T-helper 17 cell (primary cell): ENCODE measurements at regions not wholly inside any gene's neighbourhood (a gene's known extent, or its start where the extent isn't known, plus 50 kb on each side); places are given as distances from the start of the nearest gene placed in this dataset.

ENCODE experiments used
- ATAC-seq: fragments of 150-1000 bp; cut with Tn5 transposase; 2 replicates; pipeline ENCODE4 v1.10.0; 2021; ENCODE audit warnings: mild to moderate bottlenecking, moderate library complexity
- DNase-seq, 3 donors: peaks; one replicate each; pipeline versions ENCODE4 v3.0.0 to v3.0.0-alpha.2; 2020 to 2021
- H3K9me3 ChIP-seq: one replicate; pipeline ENCODE4 v1.7.0; 2013; ENCODE audit warnings: low read length, mild to moderate bottlenecking; ENCODE audit not compliant: control insufficient read depth, poor library complexity, severe bottlenecking
- H3K27ac Mint-ChIP-seq: one replicate; pipeline ENCODE4 v1.8.0; 2022; ENCODE audit warnings: mild to moderate bottlenecking, moderate library complexity, mixed read lengths
- H3K27me3 Mint-ChIP-seq: one replicate; pipeline ENCODE4 v1.8.0; 2022; ENCODE audit warnings: mixed read lengths
- H3K36me3 Mint-ChIP-seq: one replicate; pipeline ENCODE4 v1.8.0; 2022; ENCODE audit warnings: low read depth, mixed read lengths
- H3K4me1 Mint-ChIP-seq: one replicate; pipeline ENCODE4 v1.8.0; 2022; ENCODE audit warnings: mild to moderate bottlenecking, mixed read lengths
- H3K4me3 Mint-ChIP-seq: one replicate; pipeline ENCODE4 v1.8.0; 2022; ENCODE audit warnings: mild to moderate bottlenecking, moderate library complexity, mixed read lengths

- H3K9me3 ChIP-seq, result no peaks in the 10 kb centered on the region
- Mint-ChIP-seq H3K27ac (no peak overlapping the region), H3K4me1 (no peaks in the 10 kb centered on the region), H3K36me3 (peaks cover 2% of the 10 kb centered on the region), H3K27me3 (no peaks in the 10 kb centered on the region), H3K4me3 (no peak overlapping the region)
- DNase-seq (no peak), ATAC-seq (no peak)
Measured at GRCh38 chr18:41326311-41326710, 628.7 kb upstream of the PIK3C3 start.

DNA sequence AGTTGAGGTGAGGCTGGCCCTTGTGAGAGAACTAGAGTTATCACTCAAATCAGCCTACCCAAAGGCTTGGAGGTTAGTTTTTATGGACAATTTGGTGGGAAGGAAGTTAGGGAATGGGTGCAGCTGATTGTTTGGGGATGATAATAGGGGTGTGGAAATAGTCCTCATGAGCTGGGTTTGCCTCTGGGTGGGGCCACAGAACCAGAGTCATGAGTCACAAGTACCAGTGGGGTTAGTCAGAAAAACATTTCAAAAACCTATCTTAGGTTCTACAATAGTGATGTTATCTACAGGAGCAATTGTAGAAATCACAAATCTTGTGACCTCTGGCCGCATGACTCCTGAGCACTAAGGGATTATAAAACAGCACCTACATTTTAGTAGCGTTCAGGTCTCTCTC is 630.1 kb upstream of the PIK3C3 start:
- ATAC-seq (no peak), DNase-seq (no peak)
- Mint-ChIP-seq H3K4me1 (no peaks in the 10 kb centered on the region), H3K36me3 (peaks cover 2% of the 10 kb centered on the region), H3K4me3 (no peak overlapping the region), H3K27me3 (no peaks in the 10 kb centered on the region), H3K27ac (no peak overlapping the region)
- no peaks in the 10 kb centered on the region for H3K9me3 ChIP-seq

DNA sequence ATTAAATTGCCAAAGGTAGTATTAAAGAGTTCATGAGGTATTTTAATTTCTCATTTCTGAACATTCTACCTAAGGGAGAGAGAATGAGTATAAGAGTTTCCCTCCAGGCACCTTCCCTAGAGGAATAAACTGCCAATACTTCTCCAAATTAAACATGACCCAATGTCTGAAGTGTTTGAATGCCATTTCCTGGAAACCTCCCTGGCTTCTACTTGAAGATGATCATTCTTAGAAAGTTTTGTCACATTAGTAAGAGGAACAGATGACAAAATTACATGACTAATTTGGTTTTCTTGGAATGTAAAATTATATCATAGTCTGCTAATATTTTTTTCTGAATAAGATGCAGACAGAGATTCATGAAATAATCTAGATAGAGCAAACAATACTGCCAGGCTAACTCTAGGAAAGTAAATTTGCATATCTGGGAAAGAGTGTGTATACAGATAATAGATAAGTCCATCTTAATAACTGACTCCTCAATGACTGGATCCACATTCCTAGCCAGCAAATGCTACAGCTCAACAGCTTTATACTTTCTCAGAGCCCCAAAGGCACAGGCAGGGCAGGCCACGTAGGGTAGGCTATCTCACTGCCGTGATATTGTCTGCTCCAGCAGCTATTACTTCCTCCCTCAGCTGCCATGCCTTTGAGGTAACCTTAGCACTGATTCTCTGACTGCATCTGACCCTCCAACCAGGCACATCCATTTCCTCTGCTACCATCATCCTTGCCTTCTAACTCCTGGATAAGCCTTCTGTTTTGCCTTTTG is 630.8 kb upstream of the PIK3C3 start:
- Mint-ChIP-seq H3K27ac (no peak overlapping the region), H3K4me3 (no peak overlapping the region), H3K4me1 (no peaks in the 10 kb centered on the region), H3K27me3 (no peaks in the 10 kb centered on the region), H3K36me3 (peaks cover 1% of the 10 kb centered on the region)
- no peaks in the 10 kb centered on the region for H3K9me3 ChIP-seq
- ATAC-seq (no peak), DNase-seq (no peak)

GRCh38 chr18:41323044-41323443 is 632.0 kb upstream of the PIK3C3 start:
- no peak for DNase-seq
- H3K4me3 Mint-ChIP-seq, result no peak overlapping the region
- no peak for ATAC-seq
- H3K27ac Mint-ChIP-seq, result no peak overlapping the region
- no peaks in the 10 kb centered on the region for H3K4me1 Mint-ChIP-seq
- no peaks in the 10 kb centered on the region for H3K27me3 Mint-ChIP-seq
- no peaks in the 10 kb centered on the region for H3K36me3 Mint-ChIP-seq
- H3K9me3 ChIP-seq, result no peaks in the 10 kb centered on the region

DNA sequence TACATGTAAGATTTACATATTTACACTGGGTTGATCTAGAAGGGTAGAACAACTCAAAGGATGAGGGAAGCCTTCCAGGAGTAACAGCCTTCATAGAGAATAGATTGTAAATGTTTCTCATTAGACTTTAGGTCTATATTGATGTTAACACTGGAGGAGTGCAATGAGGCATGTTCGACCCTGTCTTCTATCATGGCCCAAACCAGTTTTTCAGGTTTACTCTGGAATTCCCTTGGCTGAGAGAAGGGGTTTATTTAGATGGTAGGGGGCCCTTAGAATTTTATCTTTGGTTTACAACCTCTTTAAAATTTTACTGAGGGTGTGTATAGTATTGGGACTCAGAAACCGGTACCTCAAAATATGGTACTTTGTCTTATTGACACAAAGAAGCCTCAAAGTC is 634.9 kb upstream of the PIK3C3 start:
- H3K36me3 Mint-ChIP-seq, result no peaks in the 10 kb centered on the region
- no peaks in the 10 kb centered on the region for H3K27me3 Mint-ChIP-seq
- H3K4me1 Mint-ChIP-seq, result no peaks in the 10 kb centered on the region
- H3K27ac Mint-ChIP-seq, result no peak overlapping the region
- H3K4me3 Mint-ChIP-seq, result no peak overlapping the region
- ATAC-seq (no peak), DNase-seq (no peak)
- no peaks in the 10 kb centered on the region for H3K9me3 ChIP-seq

DNA sequence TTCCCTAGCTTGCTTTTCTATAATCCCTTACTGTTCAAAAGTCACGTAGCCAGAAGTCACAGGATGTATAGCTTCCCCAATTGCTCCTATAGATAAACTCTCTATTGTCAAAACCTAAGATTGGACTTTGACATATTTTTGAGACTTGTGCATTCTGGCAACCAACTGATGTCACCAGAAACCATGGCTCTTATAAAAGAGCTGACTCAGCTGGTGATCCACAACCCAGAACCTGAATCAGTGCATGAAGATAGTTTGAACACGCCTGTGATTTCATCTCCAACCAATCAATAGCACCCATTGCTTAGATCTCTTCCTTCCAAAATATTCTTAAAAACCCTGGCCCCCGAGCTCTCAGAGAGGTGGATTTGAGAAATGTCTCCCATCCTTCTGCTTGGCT is 639.9 kb upstream of the PIK3C3 start:
- no peaks in the 10 kb centered on the region for H3K9me3 ChIP-seq
- ATAC-seq (no peak), DNase-seq (no peak)
- no peak overlapping the region for H3K27ac Mint-ChIP-seq
- no peaks in the 10 kb centered on the region for H3K4me1 Mint-ChIP-seq
- no peaks in the 10 kb centered on the region for H3K27me3 Mint-ChIP-seq
- H3K36me3 Mint-ChIP-seq, result no peaks in the 10 kb centered on the region
- no peak overlapping the region for H3K4me3 Mint-ChIP-seq

GRCh38 chr18:41311571-41312547 is 643.2 kb upstream of the PIK3C3 start:
- Mint-ChIP-seq H3K27me3 (no peaks in the 10 kb centered on the region), H3K4me3 (no peak overlapping the region), H3K36me3 (no peaks in the 10 kb centered on the region), H3K4me1 (no peaks in the 10 kb centered on the region), H3K27ac (no peak overlapping the region)
- ATAC-seq (no peak), DNase-seq (no peak)
- no peaks in the 10 kb centered on the region for H3K9me3 ChIP-seq

- H3K4me1 Mint-ChIP-seq, result no peaks in the 10 kb centered on the region
- ATAC-seq (no peak), DNase-seq (no peak)
- no peak overlapping the region for H3K4me3 Mint-ChIP-seq
- no peaks in the 10 kb centered on the region for H3K27me3 Mint-ChIP-seq
- H3K9me3 ChIP-seq, result no peaks in the 10 kb centered on the region
- H3K27ac Mint-ChIP-seq, result no peak overlapping the region
- H3K36me3 Mint-ChIP-seq, result no peaks in the 10 kb centered on the region
Measured at GRCh38 chr18:41297740-41298139, 657.3 kb upstream of the PIK3C3 start.

DNA sequence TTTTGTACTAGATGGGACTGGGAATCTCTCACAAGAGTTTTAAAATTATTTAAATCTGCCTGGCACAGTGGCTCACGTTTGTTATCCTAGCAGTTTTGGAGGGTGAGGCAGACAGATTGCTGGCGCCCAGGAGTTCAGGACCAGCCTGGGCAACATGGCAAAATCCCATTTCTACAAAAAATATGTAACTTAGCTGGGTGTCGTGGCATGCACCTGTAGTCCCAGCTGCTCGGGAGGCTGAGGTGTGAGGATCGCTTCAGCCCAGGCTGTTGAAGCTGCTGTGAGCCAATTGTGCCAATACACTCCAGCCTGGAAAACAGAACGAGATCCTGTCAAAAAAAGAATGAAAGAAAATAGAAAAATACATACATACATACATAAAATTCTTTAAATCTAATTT is 685.7 kb upstream of the PIK3C3 start:
- no peak for ATAC-seq
- Mint-ChIP-seq H3K4me1 (no peaks in the 10 kb centered on the region), H3K27ac (no peak overlapping the region)

DNA sequence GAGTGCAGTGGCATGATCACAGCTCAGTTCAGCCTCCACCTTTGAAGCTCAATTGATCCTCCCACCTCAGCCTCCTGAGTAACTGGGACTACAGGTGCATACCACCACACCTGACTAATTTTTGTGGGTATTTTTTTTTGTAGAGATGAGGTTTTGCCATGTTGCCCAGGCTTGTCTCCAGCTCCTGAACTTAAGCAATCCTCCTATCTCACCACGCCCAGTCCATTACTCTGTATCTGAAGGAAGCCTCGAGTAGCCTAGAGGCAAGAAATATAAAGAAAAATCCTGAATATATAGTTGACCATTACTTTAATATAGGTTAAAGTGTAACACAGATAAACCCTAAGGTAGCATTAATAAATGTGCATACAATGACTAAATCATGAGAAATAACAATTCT is 686.8 kb upstream of the PIK3C3 start:
- H3K27me3 Mint-ChIP-seq, result no peaks in the 10 kb centered on the region

More for the DNA sequence above, 685.7 kb upstream of the PIK3C3 start:
- H3K9me3 ChIP-seq, result no peaks in the 10 kb centered on the region
- Mint-ChIP-seq H3K27me3 (no peaks in the 10 kb centered on the region), H3K4me3 (no peak overlapping the region), H3K36me3 (no peaks in the 10 kb centered on the region)
- DNase-seq, result no peak

DNA sequence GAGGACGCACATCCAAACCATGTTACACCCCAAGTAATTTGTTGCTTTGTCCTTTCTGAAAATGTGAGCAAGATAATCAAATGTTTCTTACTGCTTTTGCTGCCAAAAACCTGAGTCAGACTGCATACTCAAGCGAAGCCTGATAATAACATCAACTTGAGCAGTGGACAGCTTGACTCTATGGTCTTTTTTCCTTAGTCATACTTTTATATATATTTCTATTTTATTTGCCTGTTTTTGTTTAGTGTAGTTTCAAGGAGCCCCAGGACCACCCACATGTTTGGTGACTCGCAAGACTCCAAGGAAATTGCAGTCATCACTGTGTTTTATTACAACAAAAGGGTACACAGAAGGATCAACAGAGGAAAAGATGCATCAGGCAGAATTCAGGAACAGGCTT is 688.4 kb upstream of the PIK3C3 start:
- H3K9me3 ChIP-seq, result no peaks in the 10 kb centered on the region
- Mint-ChIP-seq H3K4me3 (no peak overlapping the region), H3K27ac (no peak overlapping the region), H3K4me1 (no peaks in the 10 kb centered on the region), H3K36me3 (no peaks in the 10 kb centered on the region), H3K27me3 (no peaks in the 10 kb centered on the region)
- DNase-seq (no peak), ATAC-seq (no peak)

More for the DNA sequence above, 686.8 kb upstream of the PIK3C3 start:
- no peak for DNase-seq
- no peak overlapping the region for H3K4me3 Mint-ChIP-seq
- no peaks in the 10 kb centered on the region for H3K9me3 ChIP-seq
- ATAC-seq, result no peak
- H3K27ac Mint-ChIP-seq, result no peak overlapping the region
- no peaks in the 10 kb centered on the region for H3K4me1 Mint-ChIP-seq
- H3K36me3 Mint-ChIP-seq, result no peaks in the 10 kb centered on the region

GRCh38 chr18:41266204-41266603 is 688.8 kb upstream of the PIK3C3 start:
- no peak for DNase-seq
- Mint-ChIP-seq H3K27ac (no peak overlapping the region), H3K4me1 (no peaks in the 10 kb centered on the region), H3K36me3 (no peaks in the 10 kb centered on the region), H3K4me3 (no peak overlapping the region), H3K27me3 (no peaks in the 10 kb centered on the region)
- H3K9me3 ChIP-seq, result no peaks in the 10 kb centered on the region
- no peak for ATAC-seq

DNA sequence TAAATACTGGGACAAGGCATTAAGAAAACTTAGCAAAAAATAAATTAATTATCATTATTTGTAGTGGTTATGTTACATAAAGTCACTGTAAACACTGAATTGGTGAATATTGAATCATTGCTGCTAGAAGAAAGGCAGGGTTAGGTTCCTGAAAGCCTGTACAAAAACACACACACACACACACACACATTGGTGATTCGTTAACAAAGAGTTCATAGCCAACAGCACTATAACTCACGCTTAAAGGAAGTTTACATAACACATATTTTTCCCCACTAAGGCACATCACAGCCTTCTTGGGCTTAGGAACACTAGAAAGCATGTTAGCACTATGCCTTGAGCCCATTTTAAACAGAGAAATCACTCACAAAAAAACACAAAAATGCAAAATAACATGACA is 690.0 kb upstream of the PIK3C3 start:
- Mint-ChIP-seq H3K4me1 (no peaks in the 10 kb centered on the region), H3K4me3 (no peak overlapping the region), H3K27me3 (no peaks in the 10 kb centered on the region), H3K36me3 (no peaks in the 10 kb centered on the region), H3K27ac (no peak overlapping the region)
- DNase-seq, result no peak
- no peak for ATAC-seq
- H3K9me3 ChIP-seq, result no peaks in the 10 kb centered on the region
